Fibroblast of skin of left biceps (primary cell): ENCODE measurements at regions not wholly inside any gene's neighbourhood (a gene's known extent, or its start where the extent isn't known, plus 50 kb on each side); places are given as distances from the start of the nearest gene placed in this dataset.
"Not testable (repeated sequence)": the region's sequence is repeated elsewhere in the genome, so short reads cannot be mapped to it uniquely, and the experiment has no call there.

Experiments used
- DNase-seq, 2 experiments: peaks; one replicate each; pipeline ENCODE4 v3.0.0-alpha.2; 2013; ENCODE audit warnings: low read depth in 2 of 2

- no peak for DNase-seq
These were observed 406.9 kb upstream of the SLC10A2 start for GRCh38 chr13:103473081-103473480.

GRCh38 chr13:103471896-103472295 is 405.7 kb upstream of the SLC10A2 start:
- DNase-seq: no peak

- DNase-seq: no peak
These were observed 403.6 kb upstream of the SLC10A2 start for GRCh38 chr13:103469771-103470170.

- no peak for DNase-seq
These were observed 400.5 kb upstream of the SLC10A2 start for GRCh38 chr13:103466761-103467160.

GRCh38 chr13:103460246-103460645 is 394.0 kb upstream of the SLC10A2 start:
- DNase-seq: not testable (repeated sequence)

- DNase-seq: not testable (repeated sequence)
These were observed 390.8 kb upstream of the SLC10A2 start for GRCh38 chr13:103457050-103457449.

DNA sequence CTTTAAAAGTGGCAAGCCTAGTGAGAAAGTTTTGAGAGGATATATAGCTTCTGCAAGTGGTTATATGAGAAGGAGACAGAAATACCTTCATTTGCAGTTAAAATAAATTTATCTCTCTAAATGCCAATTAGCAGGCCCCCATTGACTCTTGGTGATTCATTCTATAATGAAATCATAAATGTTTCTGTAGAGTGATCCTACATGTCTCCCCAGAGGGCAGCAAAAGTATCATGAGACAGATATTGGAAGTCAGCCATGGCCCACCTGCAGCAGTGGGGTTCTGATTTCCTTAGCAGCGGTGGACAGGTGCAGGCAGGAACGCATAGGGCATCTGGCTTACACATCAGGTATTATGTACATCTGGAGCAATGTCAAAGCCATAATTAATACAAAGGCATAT is 385.4 kb upstream of the SLC10A2 start:
- DNase-seq: no peak

GRCh38 chr13:103443604-103444003 is 377.4 kb upstream of the SLC10A2 start:
- no peak for DNase-seq

DNA sequence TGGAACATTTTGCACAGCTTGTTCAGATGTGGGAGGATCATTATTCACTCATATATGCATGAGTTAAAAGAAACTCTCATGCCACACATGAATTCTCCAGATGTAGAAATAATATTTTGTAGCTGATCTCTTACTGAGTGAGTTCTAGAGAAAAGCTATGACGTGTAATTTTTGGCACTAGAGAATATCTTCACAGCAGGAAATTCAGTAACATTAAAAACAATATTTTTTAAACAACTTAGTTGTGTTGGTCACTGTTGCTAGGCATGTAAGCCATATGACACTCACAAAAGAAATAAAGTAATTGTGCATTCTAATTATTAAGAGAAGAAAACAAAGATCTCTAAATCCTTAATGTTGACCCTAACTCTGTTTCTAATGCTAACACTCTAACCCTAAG is 371.4 kb upstream of the SLC10A2 start:
- DNase-seq: no peak

- no peak for DNase-seq
These were observed 369.9 kb upstream of the SLC10A2 start for GRCh38 chr13:103436057-103436654.

DNA sequence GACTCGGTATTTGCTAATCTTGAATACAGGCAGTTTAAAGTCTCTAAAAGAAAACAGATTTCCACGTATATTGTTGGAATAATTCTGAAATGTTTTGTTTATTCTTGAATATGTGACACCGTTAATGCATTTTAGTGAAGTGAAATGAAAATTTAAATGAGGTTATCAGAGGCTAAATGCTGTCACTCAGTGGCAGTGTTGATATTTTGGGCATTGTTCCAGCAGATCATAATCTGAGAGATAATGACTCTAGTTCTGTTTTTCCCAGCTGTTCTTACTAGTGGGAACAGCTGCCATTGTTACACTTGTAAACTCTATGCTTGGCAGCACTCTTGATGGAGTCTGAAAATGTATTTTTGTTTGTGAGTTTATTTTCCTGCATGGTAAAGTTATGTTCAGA is 365.6 kb upstream of the SLC10A2 start:
- no peak for DNase-seq

DNA sequence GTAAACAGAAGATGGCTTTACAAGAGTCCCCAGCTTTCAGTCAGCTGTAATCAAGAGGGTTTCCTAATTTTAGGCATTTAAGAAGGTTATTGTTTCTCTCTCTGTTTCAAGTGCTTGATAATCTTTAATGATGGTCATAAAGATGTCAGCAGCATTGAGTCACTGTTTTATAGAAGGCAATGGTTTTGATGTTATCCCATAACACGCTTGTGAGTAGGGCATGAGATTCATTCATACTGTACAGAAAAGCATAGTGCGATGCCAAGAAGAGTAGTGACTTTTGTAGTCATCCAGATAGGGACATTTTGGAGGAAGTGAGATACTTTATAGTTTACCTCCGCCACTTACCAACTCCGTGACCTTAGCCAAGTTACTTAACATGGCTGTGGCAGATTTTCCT is 364.2 kb upstream of the SLC10A2 start:
- no peak for DNase-seq

- DNase-seq: no peak
These were observed 343.8 kb upstream of the SLC10A2 start for GRCh38 chr13:103410002-103410401.

GRCh38 chr13:103406967-103407366 is 340.8 kb upstream of the SLC10A2 start:
- no peak for DNase-seq

DNA sequence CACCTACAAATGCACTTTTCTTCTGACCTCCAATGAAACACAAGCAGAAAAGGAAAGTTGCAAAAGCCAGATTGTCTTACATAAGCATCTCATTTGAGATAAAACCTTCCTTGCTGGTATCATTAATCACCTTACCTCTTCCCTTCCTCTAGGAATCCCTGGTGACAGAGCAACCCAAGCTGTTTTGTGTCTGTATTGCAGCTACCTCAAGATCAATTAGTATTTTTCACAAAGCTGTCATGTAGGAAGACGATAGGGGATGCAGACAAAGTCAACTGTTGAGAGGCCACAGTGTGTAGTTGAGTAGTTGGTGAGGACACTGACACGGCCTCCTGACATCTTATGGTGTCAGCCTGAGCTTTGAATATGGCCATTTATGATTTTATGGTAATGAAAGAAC is 339.1 kb upstream of the SLC10A2 start:
- DNase-seq: no peak

- no peak for DNase-seq
These were observed 337.6 kb upstream of the SLC10A2 start for GRCh38 chr13:103403814-103404213.

- DNase-seq: no peak
These were observed 337.0 kb upstream of the SLC10A2 start for GRCh38 chr13:103403148-103403740.

GRCh38 chr13:103395139-103395538 is 328.9 kb upstream of the SLC10A2 start:
- DNase-seq: no peak

DNA sequence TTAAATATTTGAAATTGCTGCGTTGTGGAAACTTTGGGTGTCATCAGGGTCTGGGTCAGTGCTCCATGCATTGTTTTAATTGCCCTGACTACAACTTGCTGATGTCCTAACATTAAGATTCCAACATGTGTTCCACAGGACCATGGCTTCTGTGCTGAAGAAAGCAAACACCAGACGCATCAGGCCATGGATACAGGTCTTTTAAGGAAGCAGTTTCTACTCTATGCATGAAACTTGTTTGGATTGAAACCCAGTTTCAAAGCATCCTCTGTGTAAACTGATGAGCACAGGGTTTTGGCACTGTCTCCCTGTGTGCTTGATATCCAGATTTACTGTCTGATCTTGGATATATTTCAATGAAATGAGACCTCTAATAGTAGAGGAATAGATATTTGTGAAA is 328.4 kb upstream of the SLC10A2 start:
- DNase-seq: no peak

DNA sequence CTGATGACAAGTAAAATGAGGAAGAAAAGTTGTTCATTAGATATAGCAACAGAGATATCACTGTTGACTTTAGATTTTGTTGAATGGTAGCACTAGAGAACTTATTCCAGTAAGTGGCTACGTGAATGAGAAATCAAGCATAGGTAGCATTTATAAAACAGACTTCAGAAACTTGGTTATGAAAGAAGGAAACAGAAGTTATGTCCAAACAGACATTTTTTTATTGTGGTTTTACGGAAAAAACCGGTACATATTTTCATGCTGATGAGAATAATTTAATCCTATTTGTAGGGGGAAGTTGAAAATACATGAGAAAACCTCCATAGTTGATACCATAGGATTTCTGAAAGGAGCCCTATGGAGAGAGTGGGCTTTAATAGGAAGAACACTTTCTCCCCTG is 325.7 kb upstream of the SLC10A2 start:
- DNase-seq: no peak

- DNase-seq: no peak
These were observed 322.6 kb upstream of the SLC10A2 start for GRCh38 chr13:103388839-103389238.

DNA sequence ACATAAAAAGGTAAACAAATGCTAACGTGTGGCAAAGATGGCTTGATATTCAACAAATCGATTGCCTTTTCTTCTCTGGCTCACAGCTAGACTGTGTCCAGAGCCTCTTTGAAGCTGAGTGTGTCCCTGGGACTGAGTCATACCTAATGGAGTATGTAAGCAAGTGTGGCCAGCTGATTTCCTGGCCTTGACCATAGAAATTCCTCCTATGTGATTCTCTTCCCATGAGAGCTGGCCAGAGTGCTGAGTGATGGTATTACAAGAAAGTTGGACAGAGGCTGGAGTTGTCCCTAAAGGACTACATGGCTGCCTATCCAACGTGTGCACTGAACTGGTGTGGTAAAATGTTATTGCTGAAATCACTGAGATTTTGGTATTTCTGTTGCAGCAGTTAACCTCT is 320.1 kb upstream of the SLC10A2 start:
- no peak for DNase-seq

GRCh38 chr13:103373916-103374315 is 307.7 kb upstream of the SLC10A2 start:
- no peak for DNase-seq

DNA sequence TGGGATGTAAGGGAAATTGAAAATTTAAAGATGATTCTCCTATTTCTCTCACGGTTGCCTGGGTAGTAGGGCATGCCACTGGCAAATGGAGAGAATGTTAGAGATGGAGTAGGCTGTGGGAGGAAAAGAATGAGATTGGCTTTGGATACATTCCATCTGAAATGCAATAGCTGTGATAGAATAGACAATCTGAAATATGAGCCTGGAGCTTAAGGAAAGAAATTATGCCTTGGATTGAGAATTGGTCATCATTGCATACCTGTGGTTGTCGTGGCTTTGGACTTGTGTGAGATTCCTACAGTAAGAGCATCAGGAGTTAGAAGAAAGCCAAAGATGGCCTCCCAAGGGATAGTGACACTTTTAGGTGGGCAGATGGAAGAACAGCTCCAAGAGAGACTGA is 305.1 kb upstream of the SLC10A2 start:
- peak; percentile 72 to 77 for DNase-seq
